HG03520 (cell line): ENCODE measurements at regions not wholly inside any gene's neighbourhood (a gene's known extent, or its start where the extent isn't known, plus 50 kb on each side); places are given as distances from the start of the nearest gene placed in this dataset.

Source experiments
- ATAC-seq: cut with Tn5 transposase; IDR thresholded peaks from one replicate; pipeline ENCODE4 v1.9.1; 2021; ENCODE audit warnings: mild to moderate bottlenecking, moderate library complexity; ENCODE audit not compliant: unreplicated experiment

- no peak for ATAC-seq
Observed at GRCh38 chr1:68293609-68294366, 61.5 kb upstream of the WLS start.

GRCh38 chr1:68293122-68293521 lies 60.8 kb upstream of the WLS start:
- ATAC-seq: no peak

- no peak for ATAC-seq
Observed at GRCh38 chr1:68291688-68292384, 59.5 kb upstream of the WLS start.

- ATAC-seq: no peak
Observed at GRCh38 chr1:68287241-68287640, 54.9 kb upstream of the WLS start.

GRCh38 chr1:68285046-68285445 lies 52.7 kb upstream of the WLS start:
- ATAC-seq: no peak

DNA sequence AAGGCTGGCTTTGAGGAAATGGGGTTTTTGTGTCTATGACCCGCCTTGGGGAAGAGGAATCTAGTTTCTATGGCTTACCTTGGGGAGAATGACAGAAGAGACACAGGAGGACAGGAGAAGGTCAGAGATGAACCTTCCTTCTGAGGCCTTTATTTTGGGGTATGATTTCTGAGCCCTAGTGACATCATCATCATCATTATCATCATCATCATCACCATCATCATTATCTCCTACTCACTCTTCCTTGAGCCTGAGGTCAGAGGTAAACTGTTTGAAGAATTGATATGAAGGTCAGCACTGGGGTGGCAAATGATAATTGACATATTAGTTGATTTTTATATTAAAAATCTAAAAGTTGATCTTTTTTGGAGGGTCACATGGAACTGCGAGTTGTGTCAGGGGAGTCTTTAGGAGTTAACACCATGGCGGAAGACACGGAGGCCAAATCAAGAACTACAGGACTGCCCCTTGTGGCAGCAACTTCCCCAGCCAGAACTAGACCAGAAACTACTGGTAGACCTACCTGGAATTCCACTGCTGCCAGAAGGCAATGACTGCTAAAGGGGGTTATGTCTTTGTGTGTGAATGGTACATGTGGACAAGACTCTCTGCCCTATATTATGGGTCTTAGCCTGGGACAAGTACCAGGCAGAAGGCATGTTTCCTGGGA lies 49.8 kb upstream of the WLS start:
- ATAC-seq: no peak
